MCF 10A (cell line): ENCODE measurements at regions not wholly inside any gene's neighbourhood (a gene's known extent, or its start where the extent isn't known, plus 50 kb on each side); places are given as distances from the start of the nearest gene placed in this dataset.

Experiments used
- BruUV-seq: library from RNA; stranded (reverse); fragments of 400-500 nt; replicated peaks from 2 replicates; lab custom pipeline; 2021; lab: Mats Ljungman, UMichigan
- CTCF ChIA-PET: fragments of 300-600 bp; sonication (Branson Sonifier 250); formaldehyde crosslinking; extraction: SDS; loops from one replicate; lab custom pipeline; 2021; ENCODE audit warnings: antibody characterized with exemption, inconsistent platforms; lab: Yijun Ruan, JAX
- POLR2A ChIA-PET: fragments of 300-600, 350-650 bp; sonication (Branson Sonifier 250); formaldehyde crosslinking; extraction: SDS; loops from one replicate; lab custom pipeline; 2020; ENCODE audit warnings: antibody characterized with exemption, inconsistent platforms; lab: Yijun Ruan, JAX
- DNase-seq: peaks from one replicate; pipeline ENCODE4 v3.0.0-alpha.2; 2018; ENCODE audit not compliant: unreplicated experiment
- H3K27ac Mint-ChIP-seq: one replicate; pipeline ENCODE4 v1.8.0; 2022; ENCODE audit warnings: mild to moderate bottlenecking, low read depth, mixed read lengths; ENCODE audit not compliant: unreplicated experiment
- H3K27me3 Mint-ChIP-seq: one replicate; pipeline ENCODE4 v1.8.0; 2022; ENCODE audit warnings: mixed read lengths; ENCODE audit not compliant: insufficient read depth, unreplicated experiment
- H3K36me3 Mint-ChIP-seq: one replicate; pipeline ENCODE4 v1.8.0; 2022; ENCODE audit warnings: mild to moderate bottlenecking, moderate library complexity, mixed read lengths; ENCODE audit not compliant: insufficient read depth, unreplicated experiment
- H3K4me1 Mint-ChIP-seq: one replicate; pipeline ENCODE4 v1.8.0; 2022; ENCODE audit warnings: mixed read lengths; ENCODE audit not compliant: insufficient read depth, unreplicated experiment
- H3K4me3 Mint-ChIP-seq: one replicate; pipeline ENCODE4 v1.8.0; 2022; ENCODE audit warnings: mild to moderate bottlenecking, moderate library complexity, mixed read lengths; ENCODE audit not compliant: unreplicated experiment
- H3K9me3 Mint-ChIP-seq: one replicate; pipeline ENCODE4 v1.8.0; 2022; ENCODE audit warnings: mixed read lengths; ENCODE audit not compliant: unreplicated experiment
- intact Hi-C: fragments of 100-400 bp; cut with micrococcal nuclease; formaldehyde crosslinking; loops from 2 replicates; pipeline ENCODE4 v1.14.1; 2022
- TF ChIP-seq, protein P1 (sequence below): fragments of 200-600 bp; IDR thresholded peaks from one replicate; pipeline ENCODE4 v1.8.0; 2022; ENCODE audit warnings: antibody characterized with exemption, mild to moderate bottlenecking; ENCODE audit not compliant: unreplicated experiment

DNA sequence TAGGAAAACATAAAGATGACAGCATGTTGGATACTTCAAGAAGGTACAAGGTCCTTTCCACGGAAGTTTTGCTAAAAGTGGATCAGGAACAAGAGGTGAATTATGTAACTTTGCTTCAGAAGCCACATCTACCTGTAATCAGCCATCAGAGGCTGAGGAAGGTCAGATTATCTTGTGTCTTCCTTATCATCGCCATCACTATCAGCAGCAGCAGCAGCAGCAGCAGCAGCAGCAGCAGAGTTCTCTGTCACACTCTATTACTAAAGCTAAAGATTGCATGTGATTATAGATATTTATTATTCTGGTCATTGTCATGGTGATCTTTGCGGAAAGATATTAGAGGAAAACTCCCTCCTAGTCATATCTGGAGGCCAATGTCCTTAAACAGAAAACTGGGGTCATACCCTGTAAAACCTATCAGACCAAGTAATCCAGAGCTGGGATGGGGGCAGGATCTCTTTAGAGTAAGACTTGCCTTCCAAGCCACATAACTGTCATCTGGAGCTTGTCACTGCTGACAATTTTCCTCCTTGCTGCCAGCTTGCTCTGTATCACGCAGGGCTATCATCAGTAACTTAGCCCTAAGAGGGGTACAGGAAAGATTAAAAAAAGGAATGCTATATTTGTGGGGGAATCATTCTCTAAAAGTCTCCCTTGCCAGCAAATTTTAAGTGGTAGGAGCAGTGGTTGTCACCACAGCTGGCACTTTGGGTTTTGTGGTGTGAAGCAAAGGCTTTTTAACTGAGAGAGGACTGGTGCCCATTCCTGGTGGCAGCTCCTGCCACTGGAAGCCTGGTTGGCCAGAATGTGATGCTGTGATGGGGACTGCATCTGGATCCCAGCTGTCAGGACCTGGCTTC is 130.9 kb upstream of the RASGRP1 start:
- Mint-ChIP-seq H3K9me3 (no peaks in the 10 kb centered on the region), H3K27me3 (no peaks in the 10 kb centered on the region), H3K4me3 (no peak overlapping the region), H3K27ac (no peak overlapping the region), H3K36me3 (no peaks in the 10 kb centered on the region), H3K4me1 (no peaks in the 10 kb centered on the region)
- POLR2A ChIA-PET, result no interaction called here
- BruUV-seq, result no TSS peak
- TF ChIP-seq, protein P1, sequence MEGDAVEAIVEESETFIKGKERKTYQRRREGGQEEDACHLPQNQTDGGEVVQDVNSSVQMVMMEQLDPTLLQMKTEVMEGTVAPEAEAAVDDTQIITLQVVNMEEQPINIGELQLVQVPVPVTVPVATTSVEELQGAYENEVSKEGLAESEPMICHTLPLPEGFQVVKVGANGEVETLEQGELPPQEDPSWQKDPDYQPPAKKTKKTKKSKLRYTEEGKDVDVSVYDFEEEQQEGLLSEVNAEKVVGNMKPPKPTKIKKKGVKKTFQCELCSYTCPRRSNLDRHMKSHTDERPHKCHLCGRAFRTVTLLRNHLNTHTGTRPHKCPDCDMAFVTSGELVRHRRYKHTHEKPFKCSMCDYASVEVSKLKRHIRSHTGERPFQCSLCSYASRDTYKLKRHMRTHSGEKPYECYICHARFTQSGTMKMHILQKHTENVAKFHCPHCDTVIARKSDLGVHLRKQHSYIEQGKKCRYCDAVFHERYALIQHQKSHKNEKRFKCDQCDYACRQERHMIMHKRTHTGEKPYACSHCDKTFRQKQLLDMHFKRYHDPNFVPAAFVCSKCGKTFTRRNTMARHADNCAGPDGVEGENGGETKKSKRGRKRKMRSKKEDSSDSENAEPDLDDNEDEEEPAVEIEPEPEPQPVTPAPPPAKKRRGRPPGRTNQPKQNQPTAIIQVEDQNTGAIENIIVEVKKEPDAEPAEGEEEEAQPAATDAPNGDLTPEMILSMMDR, result no peak
- CTCF ChIA-PET, result interaction anchor here (0.7 to 15.5 kb wide), 6 partner anchors 8 to 974 kb away, joined by 3 to 258 read pairs (median 3); no protein-coding TSS in a partner anchor
- intact Hi-C loops, result no loop called here
- no peak for DNase-seq

DNA sequence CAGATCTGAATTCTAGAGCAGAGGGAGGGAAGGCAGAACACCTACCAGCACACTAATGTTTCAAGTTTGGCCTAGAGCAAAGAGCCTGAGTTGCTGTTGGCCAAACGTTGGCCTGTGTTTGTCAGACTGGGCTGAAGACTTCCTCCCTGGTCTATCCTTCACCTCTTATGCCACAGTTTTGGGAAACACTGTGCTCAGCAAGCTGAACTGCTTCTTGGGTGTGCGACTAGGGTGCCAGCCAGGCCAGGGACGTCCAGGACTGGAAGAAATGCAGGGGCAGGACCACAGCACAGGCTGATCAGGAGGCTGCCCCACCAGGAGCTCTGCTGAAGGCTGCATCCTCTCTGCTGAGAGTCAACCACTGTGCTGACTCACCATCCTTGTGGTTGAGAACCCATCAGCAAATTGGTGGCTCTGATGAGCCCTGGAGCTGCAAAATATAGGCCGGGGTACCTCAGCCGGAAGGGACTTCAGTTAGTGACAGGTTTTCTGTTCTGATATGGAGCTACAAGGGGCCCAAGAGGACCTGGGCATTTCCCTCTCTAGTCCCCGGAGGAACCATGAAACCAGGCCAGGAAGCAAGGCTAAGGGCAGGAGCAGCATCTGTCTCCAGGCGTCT is 131.6 kb upstream of the RASGRP1 start:
- ChIA-PET CTCF (interaction anchor here (0.6 to 15.5 kb wide), 9 partner anchors 9 to 974 kb away, joined by 3 to 258 read pairs (median 3); no protein-coding TSS in a partner anchor), POLR2A (no interaction called here)
- intact Hi-C loops, result no loop called here
- Mint-ChIP-seq H3K27ac (no peak overlapping the region), H3K4me1 (no peaks in the 10 kb centered on the region), H3K36me3 (no peaks in the 10 kb centered on the region), H3K9me3 (no peaks in the 10 kb centered on the region), H3K27me3 (no peaks in the 10 kb centered on the region), H3K4me3 (no peak overlapping the region)
- DNase-seq, result no peak
- TF ChIP-seq, protein P1, result no peak
- BruUV-seq, result no TSS peak

DNA sequence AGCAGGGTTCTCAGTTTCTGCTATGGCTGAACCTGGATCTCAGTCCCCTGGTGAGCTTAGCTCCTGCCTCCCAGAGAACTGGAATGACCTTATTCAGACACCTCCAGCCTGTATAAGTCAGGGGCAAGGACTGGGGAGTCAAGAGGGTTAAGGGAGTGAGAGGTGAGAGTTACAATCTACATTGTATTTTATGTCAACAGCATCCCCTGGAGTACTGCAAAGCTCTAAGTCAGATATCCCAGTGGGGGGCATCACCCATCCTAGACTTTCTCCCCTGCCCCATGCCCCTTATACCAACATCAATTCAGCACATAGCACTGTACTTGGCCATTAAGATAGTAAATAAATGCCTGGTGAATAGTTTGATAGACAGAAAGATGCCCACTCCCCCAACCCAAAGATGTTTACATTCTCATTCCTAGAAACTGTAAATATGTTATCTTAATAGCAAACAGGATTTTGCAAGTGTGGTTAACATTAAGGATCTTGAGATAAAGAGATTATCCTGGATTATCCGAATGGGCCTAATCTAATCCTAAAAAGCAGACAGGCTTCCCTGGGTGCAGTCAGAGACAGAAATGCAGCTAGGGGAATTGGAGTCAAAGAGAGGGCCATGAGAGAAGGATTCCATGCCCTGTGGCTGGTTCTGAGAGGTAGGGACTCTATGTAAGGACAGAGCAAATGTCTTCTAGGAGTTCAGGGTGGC is 132.3 kb upstream of the RASGRP1 start:
- ChIA-PET POLR2A (no interaction called here), CTCF (interaction anchor here (0.6 to 15.5 kb wide), 8 partner anchors 9 to 702 kb away, joined by 3 to 258 read pairs (median 3); partner anchors contain the start of gene FAM98B)
- Mint-ChIP-seq H3K9me3 (no peaks in the 10 kb centered on the region), H3K36me3 (no peaks in the 10 kb centered on the region), H3K4me3 (no peak overlapping the region), H3K4me1 (no peaks in the 10 kb centered on the region), H3K27me3 (no peaks in the 10 kb centered on the region), H3K27ac (no peak overlapping the region)
- no TSS peak for BruUV-seq
- TF ChIP-seq, protein P1, result no peak
- no peak for DNase-seq
- intact Hi-C loops, result no loop called here

DNA sequence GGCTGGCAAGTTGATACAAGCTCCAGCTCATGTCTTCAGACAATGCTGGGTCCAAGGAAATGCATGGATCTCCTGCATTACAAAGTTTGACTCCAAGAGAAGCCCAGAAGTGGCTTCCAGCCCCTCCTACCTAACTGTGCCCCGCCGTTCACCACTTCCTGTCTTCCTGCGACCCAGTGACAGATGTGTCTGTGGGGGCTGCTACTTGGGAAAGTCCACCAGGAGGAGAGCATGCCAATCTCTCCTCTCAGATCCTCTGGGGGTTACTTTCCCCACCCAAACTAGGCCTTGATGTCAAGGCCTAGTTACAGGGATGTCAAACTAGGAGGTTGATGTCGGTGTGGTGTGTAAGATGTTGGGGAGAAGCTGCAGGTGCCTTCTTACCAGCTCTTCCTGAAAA is 133.6 kb upstream of the RASGRP1 start:
- no peak for DNase-seq
- TF ChIP-seq, protein P1, result no peak
- H3K9me3 Mint-ChIP-seq, result no peaks in the 10 kb centered on the region
- H3K36me3 Mint-ChIP-seq, result no peaks in the 10 kb centered on the region
- no peak overlapping the region for H3K27ac Mint-ChIP-seq
- intact Hi-C loops, result no loop called here
- H3K4me3 Mint-ChIP-seq, result no peak overlapping the region
- no TSS peak for BruUV-seq
- ChIA-PET POLR2A (no interaction called here), CTCF (interaction anchor here (0.6 to 15.5 kb wide), 25 partner anchors 9 to 1967 kb away, joined by 3 to 258 read pairs (median 5); no protein-coding TSS in a partner anchor)
- no peaks in the 10 kb centered on the region for H3K4me1 Mint-ChIP-seq
- no peaks in the 10 kb centered on the region for H3K27me3 Mint-ChIP-seq
